HG03066 (cell line): ENCODE measurements at regions not wholly inside any gene's neighbourhood (a gene's known extent, or its start where the extent isn't known, plus 50 kb on each side); places are given as distances from the start of the nearest gene placed in this dataset.

Source experiments
- ATAC-seq: cut with Tn5 transposase; IDR thresholded peaks from one replicate; pipeline ENCODE4 v1.9.1; 2021; ENCODE audit warnings: low read depth; ENCODE audit not compliant: unreplicated experiment

GRCh38 chr4:162272215-162272614 lies 108.4 kb upstream of the FSTL5 start:
- ATAC-seq = no peak

DNA sequence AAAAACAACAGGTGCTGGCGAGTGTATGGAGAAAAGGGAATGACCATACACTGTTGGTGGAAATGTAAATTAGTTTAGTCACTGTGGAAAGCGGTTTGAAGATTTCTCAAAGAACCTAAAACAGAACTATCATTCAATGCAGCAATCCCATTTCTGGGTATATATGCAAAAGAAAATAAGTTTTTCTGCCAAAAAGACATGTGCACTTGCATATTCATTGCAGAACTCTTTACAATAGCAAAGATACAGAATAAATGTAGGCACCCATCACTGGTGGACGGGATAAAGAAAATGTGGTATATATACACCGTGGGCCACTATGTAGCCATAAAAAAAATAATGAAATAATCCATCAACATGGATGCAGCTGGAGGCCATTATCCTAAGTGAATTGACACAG lies 105.1 kb upstream of the FSTL5 start:
- no peak for ATAC-seq

GRCh38 chr4:162265802-162266201 lies 102.0 kb upstream of the FSTL5 start:
- no peak for ATAC-seq

DNA sequence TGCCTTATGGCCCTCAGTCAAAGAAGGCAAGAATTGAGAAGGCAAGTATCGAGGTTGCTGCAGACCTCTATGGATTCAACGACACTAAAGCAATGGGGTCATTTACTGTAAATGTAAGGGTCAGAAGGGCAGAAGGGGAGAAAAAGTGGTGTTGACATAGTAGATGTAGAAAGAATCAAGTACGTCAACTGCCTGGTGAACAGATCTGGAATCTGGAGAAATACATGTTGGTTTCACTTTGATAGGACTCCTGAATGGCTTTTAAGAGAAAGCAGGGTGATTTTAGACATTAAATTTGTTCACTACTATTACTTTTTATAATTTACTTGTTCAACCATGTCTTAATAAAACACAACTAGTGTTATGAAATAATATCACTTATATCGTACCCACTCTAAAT lies 81.3 kb upstream of the FSTL5 start:
- no peak for ATAC-seq

DNA sequence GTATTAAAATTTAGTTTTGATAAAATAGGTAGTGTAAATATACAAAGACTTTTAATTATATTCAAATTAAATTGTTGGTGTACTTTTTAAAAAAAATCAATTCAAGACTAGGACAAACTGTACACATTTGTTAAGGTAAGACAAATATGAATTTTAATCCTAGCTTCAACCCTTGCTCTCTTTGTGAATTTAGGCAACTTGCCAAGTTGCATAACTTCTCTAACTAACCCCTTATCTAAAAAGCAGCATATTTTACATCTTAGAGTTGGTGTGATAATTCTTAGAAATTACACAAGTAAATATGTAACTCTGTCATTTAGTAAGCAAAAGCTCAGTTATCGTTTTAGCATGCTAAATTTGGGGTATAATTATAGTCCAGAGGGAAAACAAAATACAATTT lies 78.1 kb upstream of the FSTL5 start:
- no peak for ATAC-seq

DNA sequence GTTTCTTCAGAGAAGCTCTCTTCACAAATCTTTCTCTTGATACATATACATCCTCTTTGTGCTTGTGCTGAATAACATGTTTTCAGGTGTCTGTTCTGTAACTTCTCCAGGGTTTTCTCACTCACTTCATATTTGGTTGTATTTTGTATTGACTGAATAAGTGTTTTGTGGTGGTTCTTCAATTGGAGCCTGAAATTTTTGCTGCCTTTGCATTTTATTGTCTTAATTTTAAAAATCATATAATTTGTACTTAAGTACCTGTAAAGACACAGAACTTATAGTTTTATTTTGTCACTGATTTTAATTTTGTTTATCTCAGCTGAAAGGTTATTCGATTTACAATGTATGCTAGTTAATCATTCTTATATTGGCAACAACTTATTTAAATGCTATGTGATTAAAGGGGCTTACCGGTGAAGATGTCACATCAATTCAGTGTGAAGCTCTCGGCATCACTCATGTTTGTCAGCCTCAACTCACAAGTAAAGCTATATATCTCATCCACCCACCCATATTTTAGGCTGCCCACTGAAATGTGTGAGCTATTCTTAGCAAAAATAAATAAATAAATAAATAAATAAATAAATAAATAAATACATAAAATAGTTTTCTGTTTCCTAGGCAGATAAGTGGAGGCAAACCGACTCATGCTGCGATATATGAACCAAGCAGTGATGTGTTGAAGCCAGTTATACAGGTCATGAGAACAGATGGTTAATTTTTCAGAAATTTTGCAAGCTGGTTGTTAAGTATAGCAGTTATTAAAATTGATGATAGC lies 76.4 kb upstream of the FSTL5 start:
- no peak for ATAC-seq

DNA sequence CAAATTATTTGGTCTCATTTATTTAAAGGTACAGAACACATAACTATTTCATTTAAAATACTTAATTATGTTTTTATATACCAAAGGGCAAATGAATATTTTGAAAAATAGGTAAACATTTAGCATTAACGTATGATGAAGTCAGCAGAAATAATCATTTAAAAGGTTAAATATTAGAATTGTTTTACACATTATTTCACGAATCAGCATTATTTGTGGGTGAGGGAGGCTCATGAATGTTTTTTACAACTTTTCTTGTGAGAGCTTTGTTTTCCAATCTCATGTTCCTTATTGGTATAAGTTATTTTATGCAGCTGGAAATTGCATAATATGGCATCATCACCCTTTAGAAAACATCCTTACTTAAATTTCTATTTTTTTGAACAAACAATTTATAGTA lies 73.9 kb upstream of the FSTL5 start:
- ATAC-seq = no peak

DNA sequence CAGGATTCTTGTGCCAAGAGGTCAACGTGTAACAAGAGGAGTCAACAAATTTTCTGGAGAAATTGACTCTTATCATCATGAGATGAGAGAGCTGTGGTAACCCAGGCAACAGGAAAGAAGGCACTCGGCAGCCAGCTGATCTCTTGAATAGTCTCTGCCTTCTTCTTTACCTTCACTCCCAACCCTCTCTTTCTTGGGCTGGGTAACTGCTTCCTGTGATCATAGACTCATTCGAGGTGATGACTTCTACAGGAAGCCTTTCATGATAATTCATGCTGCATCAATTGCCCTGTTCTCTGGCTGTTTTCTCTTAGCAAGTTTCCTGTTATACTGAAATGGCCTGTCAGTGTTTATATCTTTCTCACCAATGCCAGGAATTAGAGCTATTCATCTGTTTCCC lies 70.8 kb upstream of the FSTL5 start:
- no peak for ATAC-seq

GRCh38 chr4:162232349-162232748 lies 68.5 kb upstream of the FSTL5 start:
- no peak for ATAC-seq

DNA sequence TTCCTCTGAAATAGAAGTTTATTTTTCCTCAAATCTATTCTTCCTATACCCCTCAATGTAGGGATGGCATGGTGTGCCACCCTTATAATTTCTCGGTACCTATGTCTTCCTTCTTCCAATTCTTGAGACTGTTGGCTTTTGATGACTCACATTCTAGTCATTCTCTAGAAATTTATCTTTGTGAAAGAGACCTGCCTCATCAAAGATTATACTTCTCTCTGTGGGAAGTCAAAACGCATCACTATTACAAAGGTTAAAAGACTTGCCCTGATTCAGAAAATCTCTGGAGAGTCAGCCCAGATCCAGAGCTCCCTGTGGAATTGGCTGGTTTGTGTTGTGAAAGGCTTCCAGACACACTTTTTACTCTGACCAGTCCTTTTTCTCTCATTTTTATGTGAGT lies 65.9 kb upstream of the FSTL5 start:
- ATAC-seq = no peak

GRCh38 chr4:162221148-162221547 lies 57.3 kb upstream of the FSTL5 start:
- ATAC-seq = no peak
